ENCODE measurements at regions not wholly inside any gene's neighbourhood (a gene's known extent, or its start where the extent isn't known, plus 50 kb on each side); places are given as distances from the start of the nearest gene placed in this dataset.
"Not testable (repeated sequence)": the region's sequence is repeated elsewhere in the genome, so short reads cannot be mapped to it uniquely, and the experiment has no call there.

DNA sequence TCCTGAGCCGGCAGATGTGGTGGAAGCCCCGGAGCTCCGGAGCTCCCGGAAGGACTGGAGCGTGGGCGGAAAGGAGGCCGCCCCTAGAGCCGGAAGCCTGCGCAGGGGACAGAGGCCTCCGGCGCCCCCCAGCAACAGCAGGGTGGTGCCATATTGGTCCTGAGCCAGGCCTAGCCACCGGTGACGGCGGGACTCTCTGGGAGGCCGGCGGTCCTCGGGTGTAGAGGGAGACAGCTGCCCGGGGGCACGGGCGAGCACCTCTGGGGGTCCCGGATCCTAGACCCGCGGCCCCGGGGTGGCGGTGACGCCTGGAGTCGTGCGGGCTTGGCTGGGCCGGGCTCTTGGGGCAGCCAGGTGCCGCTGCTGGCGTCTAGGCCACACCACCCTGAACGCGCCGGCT, 1472.2 kb downstream of the FOXD4L5 start:
- not testable (repeated sequence) for DNase-seq (ENCODE audit: low read depth)

DNA sequence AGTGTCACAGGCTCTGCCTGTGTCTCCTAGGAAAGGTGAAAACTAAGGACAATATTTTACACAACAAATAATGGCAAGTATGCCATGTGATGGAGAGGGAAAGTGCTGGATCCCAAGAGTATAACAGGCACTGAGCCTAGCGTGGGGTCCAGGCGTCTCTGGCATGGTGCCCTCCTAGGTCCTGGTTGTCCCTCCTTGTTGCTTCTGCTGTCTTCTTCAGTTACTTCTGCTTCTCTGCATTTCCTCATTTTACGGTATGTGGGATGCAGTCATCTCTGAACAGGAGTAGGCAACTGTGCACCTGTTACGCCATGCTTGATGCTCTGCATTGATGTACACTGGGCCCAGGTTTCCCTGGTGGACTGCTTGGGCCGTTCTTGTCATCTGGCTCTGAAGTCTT, 1480.8 kb downstream of the FOXD4L5 start:
- not testable (repeated sequence) for DNase-seq (ENCODE audit: low read depth)

GRCh38 chr9:63794081-63794685, 1490.8 kb downstream of the FOXD4L5 start:
- DNase-seq (ENCODE audit: low read depth) = not testable (repeated sequence)

- DNase-seq (ENCODE audit: low read depth) = not testable (repeated sequence)
Measured at GRCh38 chr9:63787454-63787853, 1497.6 kb downstream of the FOXD4L5 start.

GRCh38 chr9:63785059-63785458, 1500.0 kb downstream of the FOXD4L5 start:
- not testable (repeated sequence) for DNase-seq (ENCODE audit: low read depth)

- not testable (repeated sequence) for DNase-seq (ENCODE audit: low read depth)
Measured at GRCh38 chr9:63784421-63784820, 1500.6 kb downstream of the FOXD4L5 start.

- not testable (repeated sequence) for DNase-seq (ENCODE audit: low read depth)
Measured at GRCh38 chr9:63781817-63782439, 1503.1 kb downstream of the FOXD4L5 start.

- DNase-seq (ENCODE audit: low read depth) = not testable (repeated sequence)
Measured at GRCh38 chr9:63781390-63781789, 1503.6 kb downstream of the FOXD4L5 start.

DNA sequence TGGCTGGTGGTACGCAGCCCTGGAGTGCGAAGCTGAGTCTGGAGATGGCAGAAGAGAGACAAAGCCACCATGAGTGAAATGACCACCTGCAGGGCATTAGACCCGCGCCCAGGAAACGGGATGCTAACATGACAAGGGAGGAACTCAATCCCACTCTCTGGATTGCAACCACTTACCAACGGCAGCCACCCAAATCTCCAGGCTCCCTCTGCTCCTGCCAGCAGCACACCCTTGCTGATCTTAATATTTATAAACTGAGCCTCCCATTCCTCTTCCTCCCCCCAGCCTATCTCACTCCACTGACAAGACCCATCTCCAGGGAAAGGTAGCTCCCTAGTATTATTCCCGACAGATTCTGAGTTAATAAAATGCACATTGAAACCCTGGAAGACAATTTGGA, 1508.8 kb downstream of the FOXD4L5 start:
- not testable (repeated sequence) for DNase-seq (ENCODE audit: low read depth)

- DNase-seq (ENCODE audit: low read depth) = not testable (repeated sequence)
Measured at GRCh38 chr9:63775092-63775426, 1510.0 kb downstream of the FOXD4L5 start.

- not testable (repeated sequence) for DNase-seq (ENCODE audit: low read depth)
Measured at GRCh38 chr9:63774369-63775091, 1510.5 kb downstream of the FOXD4L5 start.

- not testable (repeated sequence) for DNase-seq (ENCODE audit: low read depth)
Measured at GRCh38 chr9:63762230-63762629, 1522.8 kb downstream of the FOXD4L5 start.

- not testable (repeated sequence) for DNase-seq (ENCODE audit: low read depth)
Measured at GRCh38 chr9:63729021-63729420, 1556.0 kb downstream of the FOXD4L5 start.

DNA sequence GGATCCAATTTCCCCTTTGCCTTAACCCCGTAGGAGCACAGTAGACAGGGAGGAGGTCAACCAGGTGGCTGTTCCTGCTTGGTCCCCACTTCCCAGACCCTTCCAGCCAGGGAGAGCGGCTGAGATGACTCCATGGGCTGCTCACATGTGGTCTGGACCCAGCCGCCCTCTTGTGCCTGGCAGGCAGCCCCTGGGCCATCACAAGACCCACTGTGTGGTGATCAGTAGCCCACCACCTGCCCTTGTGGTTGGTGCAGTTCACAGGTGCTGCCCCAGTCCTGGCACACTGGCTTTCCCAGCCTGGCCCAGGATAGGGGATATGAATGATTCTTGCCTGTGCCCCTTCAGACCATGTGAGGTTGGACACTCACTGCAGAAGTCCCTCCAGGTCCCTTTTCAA, 1556.7 kb downstream of the FOXD4L5 start:
- no peak for DNase-seq (ENCODE audit: low read depth)

DNA sequence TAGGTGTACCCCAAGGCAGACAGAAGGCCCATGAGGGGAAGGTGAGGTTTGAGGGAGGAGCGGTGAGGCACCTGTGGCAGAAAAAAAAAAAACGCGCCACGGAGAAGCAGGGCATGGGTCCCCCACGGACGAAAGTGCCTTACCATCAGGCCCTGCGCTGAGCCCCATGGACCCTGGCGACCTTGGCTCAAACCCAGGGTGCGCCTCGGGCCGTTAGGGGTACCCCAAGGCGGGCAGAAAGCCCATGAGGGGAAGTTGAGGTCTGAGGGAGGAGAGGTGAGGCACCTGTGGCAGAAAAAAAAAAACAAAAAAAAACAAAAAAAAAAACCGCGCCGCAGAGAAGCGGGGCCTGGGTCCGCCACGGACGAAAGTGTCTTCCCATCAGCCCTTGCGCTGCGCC, 1576.7 kb downstream of the FOXD4L5 start:
- not testable (repeated sequence) for DNase-seq (ENCODE audit: low read depth)

DNA sequence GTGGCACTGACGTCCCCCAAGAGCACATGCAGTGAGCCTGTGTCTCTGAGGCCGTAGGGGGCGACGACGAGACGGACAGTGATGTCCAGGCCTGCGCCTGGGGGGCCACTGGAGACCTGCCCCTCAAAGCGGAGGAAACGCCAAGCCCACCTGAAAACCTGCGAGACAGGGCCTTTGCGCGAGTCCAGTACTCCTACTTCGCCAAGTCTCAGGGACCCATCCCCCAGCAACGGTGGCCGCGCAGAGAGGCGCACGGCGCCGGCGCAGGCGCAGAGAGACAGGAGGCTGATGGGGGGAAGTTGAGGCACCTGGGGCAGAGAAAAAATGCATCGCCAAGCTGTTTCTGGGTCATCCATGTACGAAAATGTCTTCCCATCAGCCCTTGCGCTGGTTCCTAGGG, 1580.6 kb downstream of the FOXD4L5 start:
- not testable (repeated sequence) for DNase-seq (ENCODE audit: low read depth)

GRCh38 chr9:63703670-63704069, 1581.3 kb downstream of the FOXD4L5 start:
- not testable (repeated sequence) for DNase-seq (ENCODE audit: low read depth)

DNA sequence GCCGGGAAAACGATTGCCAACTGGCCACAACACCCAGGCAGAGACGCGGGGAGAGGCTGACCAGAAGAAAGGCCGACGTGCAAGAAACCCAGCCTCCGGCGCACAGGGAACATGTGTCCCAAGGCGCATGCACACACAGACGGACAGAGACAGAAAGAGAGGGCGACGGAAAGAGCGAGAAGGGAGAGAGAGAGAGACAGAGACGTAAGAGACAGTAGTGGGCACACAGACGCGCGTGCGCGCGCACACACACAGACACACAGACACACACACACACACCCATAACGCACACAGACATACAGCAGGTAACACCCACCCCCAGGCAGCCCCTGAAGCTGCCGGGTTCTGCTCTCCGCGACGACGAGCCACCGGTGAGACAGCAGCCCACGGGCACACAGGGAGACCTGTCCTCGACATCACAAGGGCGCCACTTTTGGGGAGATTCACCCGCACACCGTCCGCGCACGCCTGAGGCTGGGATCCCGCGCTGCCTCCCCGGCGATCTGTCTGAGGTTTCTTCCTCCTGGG, 1581.8 kb downstream of the FOXD4L5 start:
- not testable (repeated sequence) for DNase-seq (ENCODE audit: low read depth)

All from stromal cell of bone marrow (primary cell).